Activated CD4-positive, alpha-beta T cell treated with anti-CD3 and anti-CD28 coated beads, Interleukin-10, Interleukin-2, amounts not matched to agents 100 ng/mL and 50 ng/mL, durations not matched to agents 16 hours and 8 hours (primary cell): ENCODE measurements at regions not wholly inside any gene's neighbourhood (a gene's known extent, or its start where the extent isn't known, plus 50 kb on each side); places are given as distances from the start of the nearest gene placed in this dataset.
"Not testable (repeated sequence)": the region's sequence is repeated elsewhere in the genome, so short reads cannot be mapped to it uniquely, and the experiment has no call there.

ENCODE experiments used
- DNase-seq: peaks from one replicate; pipeline ENCODE4 v3.0.0-alpha.2; 2020

DNA sequence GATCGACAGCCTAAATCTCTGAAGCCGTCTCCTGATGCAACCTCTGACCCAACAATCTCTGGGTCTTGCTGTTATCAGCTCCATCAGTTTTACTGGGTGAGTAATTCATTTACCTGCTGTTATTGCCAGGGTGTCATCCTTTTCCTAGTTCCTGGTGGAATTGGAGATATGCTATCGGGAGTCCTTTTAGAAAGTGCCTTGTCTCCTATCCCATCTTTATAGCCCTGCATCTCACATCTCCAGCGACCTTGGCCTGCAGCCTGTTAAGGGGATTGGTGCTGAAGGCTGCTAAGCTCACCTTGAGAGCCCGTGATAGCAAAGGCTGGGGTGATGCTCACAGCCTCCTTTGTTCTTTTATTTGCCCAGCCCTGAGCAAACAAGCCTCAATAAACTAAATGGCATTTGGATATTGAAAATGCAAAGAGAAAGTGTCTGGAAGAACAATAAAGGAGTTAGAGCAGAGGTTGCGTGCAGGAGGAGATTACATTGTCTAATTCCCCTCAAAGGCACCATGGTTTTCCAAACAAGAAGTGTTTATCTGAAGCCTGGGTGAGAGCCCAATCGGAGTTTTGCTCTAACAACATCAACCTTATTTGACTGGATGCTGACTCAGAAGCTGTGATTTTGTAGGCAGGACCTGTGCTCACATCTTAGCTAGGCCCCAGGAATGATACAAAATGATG lies 101.8 kb downstream of the RPLP1 start:
- DNase-seq, result no peak

DNA sequence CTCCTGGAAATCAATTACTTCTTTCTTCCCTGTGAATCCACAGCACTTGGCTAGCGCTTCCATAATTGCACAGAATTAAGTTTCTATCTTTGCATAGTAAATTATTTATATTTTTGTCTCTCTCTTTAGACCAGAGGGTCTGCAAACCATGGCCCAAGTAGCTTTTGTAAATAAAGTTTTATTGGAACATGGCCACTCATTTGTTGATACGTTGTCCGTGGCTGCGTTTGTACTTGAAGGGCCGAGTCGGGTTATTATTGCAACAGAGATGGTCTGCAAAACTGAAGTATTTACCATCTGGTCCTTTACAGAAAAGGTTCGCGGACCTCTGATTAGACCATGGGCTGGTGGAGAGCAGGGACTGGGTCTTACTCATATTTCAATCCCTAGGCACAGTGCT lies 102.5 kb downstream of the RPLP1 start:
- no peak for DNase-seq

DNA sequence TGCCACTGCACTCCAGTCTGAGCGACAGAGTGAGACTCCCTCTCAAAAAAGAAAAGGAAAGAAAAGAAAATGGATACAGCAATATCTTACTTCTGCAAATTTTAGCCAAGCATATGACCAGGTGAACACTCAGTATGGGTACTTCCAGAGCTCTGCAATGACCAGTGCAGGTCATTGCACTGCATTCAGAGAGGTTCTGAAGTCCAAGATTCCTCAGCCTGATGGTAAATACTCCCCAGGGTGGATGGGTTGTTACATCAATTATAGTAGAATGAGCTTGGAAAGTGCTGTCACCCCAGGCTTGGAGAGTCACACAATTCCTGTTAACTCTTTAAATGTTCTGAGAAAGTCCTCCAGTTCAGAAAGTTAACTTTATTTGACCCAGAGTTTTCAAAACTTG lies 103.7 kb downstream of the RPLP1 start:
- no peak for DNase-seq

DNA sequence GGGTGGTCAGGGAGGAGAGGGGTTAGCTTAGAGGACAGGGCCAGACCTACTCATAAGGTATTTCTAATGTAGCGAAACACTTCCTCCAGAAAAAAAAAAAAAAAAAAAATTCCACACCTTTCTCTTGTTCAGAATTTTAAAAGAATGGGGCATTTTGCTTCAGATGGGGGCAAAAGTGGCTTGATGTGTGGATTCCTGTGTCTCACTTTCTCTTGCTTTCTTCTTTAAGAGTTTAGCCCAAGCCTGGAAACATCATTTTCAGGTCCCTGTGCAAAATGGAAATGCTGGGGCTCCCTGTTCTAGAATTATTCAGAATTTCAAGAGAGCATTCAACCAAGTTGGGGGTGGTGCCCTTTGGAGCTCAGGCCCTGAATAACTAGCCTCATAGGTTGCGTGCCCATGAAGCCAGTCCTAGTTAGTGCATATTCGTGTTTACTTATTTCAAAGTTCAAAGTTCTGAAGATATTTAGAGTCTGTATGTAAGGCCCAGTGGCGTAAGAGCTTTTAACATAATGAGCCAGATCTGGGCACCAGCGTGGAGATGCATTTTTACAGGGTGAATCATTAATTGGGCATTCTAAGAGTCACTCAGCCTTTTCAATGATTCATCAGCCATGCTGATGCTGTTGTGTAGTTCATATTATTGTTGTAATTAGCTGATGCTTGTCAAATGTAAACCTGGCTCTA lies 104.5 kb downstream of the RPLP1 start:
- DNase-seq, result no peak

DNA sequence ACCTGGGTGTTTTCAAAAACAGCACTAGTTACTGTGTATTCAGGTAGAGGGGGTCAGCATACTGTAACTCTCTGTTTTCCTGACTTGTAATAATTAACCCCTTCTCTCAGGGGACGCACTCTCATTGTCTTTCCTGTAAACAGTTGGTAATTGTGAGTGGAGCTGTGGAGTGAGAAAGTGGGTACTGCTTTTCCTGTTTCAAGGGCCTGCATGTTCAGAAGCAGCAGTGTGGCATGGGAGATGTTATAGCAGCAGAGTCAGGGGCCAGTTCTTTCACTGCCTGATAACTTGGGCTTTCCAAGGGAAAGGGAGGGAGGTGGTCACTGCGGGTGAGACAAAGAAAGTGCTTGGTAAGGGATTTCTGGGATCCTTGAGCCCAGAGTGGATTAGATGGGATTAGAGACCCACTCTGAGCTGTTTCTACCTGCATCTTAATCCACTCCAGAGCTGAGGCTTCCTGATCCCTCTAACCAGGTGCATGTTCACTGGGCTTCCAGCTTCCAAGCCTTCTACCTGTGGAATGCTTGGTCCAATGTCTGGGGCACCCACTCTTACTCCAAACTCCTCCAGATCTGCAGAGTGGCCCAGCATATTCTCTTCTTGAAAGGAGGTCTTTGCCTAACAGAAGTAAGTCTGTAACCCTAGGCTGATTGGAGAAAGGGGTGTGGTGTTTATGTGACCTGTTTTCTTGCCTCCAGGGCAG lies 105.2 kb downstream of the RPLP1 start:
- no peak for DNase-seq

DNA sequence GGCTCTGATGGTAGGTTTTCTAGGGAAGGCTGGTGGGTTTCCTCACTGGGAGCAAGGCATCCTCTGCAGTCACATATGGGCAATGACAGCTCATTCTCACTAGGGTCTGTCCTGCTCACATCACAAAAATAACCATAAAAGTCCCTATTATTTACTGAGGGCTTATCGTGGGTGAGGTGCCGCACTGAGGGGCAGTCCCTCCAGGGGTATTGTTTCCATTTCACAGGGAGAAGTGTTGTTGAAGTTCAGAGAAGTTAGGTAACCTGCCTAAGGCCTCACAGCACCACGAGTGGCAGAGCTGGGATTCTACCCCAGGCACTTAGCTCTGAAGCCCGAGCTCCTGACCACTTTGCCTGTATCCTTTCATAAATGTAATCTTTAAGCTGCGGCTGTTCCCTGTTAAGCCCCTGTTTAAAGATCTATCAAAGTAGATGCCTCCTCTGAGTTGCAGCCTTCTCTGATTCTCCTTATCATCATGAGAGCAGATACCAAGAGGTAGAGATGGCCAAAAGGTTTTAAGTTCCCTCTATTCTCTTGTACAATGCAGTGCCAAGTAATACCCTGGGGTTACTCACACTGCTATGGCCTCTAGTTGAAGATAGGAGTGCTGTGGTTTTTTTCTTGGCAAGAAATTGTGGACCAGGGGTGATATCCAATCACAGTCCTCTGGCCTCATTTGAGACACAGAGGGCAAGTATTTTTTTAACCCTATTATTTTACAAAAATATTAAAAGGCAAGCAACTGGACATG lies 107.0 kb downstream of the RPLP1 start:
- DNase-seq, result no peak

DNA sequence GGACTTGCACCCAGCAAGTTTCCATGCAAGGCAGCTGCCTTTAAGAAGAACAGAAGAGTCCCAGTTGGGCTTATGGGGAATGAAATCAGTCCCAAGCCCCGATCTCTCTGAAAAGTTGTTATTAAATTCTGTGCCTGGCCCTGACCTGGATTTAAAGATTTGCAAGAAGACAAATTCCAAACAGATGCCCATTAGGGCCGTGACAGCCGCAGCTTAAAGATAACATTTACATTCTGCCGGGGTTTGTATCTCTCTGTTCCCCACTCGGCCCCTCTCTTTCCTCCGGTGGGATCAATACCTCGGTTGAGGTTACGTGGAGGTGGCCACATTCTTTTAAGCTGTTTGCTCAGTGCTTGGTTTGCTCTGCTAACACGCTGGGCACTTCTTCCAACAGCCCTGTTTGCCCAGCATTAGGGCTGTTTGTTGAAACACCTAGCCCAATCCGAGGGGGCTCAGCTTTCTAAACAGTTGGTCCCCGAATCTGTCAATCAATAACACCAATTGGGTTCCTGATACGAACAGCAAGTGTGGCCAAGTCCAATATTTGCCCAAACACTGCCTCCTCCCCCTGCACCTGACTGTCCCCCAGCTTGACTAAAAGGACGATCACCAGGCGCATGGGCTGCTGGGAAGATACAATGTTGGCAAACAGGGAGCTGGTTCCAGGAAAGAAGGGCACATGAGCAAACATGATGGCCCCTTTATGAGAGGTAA lies 108.6 kb downstream of the RPLP1 start:
- no peak for DNase-seq

DNA sequence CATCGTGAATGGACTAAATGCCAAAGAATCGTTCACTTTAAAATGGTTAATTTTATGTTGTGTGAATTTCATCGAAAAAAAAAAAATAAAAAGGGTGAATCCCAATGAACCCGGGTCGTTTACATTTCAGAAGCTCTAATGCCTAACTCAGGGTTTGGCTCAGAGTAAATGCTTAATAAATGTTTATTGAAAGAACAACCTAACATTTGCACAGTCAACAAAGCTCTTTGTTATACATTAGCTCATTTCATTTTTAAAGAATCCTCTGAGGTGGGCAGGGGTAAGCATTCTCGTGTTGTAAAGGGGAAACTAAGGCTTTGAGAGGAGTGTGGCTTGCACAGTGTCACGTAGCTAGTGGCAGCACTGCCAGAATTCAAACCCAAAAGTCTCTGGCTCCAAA lies 109.5 kb downstream of the RPLP1 start:
- no peak for DNase-seq

DNA sequence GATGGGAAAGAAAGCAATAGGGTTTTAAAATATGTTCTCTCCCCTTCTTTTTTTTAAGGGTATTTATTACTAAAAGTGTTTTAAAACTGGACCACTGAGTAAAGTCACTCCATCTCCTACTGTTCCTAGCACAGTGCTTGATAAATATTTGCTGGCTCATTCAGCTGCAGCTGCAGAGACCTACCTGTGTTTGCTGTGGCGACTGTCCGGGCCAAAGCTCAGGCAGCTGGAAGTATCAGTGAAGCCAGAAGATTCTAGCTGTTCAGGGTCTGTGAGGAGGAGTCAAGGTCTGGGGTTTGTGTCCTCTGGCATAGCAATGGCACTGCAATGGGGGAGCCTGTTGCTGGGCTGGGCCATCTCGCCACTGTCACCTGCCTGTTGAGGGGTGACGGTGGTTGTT lies 109.9 kb downstream of the RPLP1 start:
- no peak for DNase-seq

DNA sequence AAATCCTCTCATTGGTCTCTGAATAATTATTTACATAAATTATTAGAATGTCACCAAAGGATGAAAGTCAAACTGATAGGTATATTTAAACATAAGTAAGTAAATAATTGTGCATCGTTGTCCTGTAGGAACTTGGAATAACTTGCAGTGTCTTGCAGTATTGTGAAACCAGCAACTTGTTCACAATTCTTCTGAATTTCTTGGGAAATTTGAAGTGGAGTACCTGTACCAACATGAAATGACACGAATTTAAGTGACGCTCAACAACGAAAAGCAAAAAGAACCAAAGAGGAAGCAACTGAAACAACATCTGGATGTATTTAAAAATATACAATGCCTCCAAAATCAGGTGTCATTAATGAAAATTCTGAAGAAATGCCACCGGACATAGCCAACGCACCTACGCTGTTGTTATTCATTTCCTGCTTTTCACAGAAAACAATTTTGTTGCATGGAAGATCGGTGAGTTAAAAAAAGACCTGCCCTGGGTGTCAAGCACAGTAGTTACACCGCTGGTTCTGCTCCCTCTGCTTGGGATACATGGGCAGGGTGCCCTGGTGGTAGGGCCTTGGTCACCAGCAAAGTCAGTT lies 112.5 kb downstream of the RPLP1 start:
- DNase-seq, result no peak

DNA sequence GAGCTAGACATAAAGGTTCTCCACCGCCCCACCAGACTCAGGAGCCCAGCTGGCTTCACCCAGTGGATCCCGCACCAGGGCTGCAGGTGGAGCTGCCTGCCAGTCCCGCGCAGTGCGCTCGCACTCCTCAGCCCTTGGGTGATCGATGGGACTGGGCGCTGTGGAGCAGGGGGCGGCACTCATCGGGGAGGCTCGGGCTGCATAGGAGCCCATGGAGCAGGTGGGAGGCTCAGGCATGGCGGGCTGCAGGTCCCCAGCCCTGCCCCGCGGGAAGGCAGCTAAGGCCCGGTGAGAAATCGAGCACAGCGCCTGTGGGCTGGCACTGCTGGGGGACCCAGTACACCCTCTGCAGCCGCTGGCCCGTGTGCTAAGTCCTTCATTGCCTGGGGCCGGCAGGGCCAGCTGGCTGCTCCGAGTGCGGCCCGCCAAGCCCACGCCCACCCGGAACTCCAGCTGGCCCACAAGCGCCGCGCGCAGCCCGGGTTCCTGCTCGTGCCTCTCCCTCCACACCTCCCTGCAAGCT lies 114.7 kb downstream of the RPLP1 start:
- DNase-seq, result not testable (repeated sequence)

DNA sequence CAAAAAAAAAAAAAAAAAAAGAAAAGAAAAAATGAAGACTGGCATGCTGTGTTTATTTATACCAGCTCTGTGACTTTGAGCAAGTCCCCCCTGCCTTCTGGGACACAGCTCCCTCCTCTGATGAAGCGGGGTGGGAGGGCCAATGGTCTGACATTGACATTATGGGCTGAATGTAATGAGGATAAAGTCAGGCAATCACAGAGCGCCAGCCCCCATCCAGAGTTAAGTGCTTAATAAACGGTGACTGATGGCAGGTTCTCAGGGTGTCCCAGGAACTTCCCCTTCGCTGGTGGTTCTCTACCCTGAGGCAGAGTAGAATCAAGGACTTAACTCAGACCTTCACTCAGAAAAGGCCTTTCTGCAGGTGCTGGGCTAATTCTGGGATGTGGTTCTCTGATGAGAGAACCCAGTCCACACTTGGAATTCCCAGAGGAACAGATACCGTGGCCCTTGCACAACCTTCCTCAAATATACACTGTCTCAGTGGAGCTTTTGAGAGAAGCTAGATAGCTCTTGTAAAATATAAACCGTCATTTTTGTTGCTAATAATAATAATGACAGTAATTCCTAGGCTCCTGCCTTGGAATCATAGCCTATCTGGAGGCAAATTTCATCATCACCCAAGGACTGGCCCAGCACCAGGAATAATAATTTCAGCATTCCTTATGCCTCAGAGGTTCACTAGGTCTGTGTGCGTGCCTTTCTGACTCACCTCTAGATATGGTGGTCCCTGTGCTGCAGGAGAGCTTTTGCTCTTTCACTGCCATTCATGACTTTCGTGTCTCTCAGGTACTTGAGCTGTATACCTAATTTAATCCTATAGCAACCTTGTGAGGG lies 115.8 kb downstream of the RPLP1 start:
- no peak for DNase-seq

DNA sequence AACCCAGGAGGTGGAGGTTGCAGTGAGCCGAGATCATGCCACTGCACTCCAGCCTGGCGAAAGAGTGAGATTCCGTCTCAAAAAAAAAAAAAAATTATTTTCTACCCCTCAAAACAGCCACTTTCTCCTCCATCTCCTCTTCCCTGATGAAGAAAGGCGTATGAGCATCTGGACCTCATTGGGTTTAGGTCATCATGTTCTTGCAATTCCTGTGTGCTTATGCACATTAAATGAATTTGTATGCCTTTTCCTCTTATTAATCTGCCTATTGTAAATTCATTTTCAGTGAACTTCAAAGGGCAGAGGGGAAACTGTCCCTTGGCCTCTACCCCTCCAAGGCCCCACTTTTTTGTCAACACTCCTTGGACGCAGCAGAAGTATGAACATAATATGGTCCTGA lies 117.8 kb downstream of the RPLP1 start:
- DNase-seq, result no peak

DNA sequence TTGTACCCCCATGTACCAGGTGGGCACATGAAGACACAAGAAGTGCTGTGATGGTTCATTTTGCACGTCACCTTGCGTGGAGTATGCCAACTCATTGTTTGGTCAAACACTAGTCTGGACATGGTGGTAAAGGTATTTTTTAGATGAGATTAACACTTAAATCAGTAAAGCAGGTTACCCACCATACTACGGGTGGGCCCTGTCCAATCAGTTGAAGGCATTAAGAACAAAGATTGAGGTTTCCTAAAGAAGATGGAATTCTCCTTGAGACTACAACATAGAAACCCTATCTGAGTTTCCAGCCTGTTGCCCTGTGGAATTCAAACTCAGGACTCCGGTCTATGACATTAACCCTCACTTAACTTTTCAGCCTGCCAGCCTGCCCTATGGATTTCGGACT lies 118.4 kb downstream of the RPLP1 start:
- DNase-seq, result no peak

DNA sequence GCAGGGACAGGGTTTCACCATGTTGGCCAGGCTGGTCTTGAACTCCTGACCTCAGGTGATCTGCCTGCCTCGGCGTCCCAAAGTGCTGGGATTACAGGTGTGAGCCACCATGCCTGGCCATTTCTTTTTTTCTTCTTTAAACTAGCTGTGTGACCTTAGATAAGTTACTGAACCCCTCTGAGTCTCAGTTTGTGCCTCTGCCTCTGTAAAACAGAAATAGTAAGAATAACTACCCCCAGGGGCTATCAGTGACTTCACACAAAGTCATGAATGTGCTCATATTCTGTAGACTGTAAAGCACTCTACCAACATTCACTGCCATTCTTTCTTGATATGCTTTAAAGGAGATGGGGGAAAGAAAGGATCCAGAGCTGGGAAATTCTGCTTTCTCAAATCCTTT lies 120.7 kb downstream of the RPLP1 start:
- DNase-seq, result not testable (repeated sequence)

DNA sequence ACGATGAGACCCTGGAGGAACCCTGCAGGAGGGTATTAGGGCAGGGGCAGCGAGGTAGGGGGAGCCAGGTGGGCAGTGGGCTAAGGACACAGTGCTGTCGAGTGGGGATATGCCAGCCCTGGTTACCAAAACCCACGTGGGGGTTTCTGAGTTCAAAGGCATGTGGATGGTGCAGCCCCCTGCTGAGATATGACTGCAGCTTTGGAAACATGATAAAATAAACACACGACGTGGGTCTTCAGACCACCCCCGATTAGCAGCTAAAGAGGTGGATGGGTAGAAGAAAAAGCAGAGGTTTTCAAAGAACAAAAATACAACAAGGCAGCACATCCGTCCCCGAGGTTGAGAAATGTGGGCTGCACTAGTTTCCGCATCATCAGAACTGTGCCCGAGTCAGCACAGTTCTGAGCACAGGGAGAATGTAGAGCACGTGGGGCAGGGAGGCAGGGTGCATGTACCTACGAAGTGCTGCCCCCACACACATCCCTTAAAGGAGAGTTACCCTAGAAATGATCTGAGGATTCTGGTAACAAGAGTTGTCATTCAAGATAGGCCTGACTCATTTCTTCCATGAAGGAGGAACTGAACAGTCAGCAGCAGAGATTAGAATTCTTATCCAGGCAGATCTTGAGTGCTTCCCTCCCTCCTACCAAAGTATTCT lies 121.3 kb downstream of the RPLP1 start:
- DNase-seq, result peak; percentile 80

DNA sequence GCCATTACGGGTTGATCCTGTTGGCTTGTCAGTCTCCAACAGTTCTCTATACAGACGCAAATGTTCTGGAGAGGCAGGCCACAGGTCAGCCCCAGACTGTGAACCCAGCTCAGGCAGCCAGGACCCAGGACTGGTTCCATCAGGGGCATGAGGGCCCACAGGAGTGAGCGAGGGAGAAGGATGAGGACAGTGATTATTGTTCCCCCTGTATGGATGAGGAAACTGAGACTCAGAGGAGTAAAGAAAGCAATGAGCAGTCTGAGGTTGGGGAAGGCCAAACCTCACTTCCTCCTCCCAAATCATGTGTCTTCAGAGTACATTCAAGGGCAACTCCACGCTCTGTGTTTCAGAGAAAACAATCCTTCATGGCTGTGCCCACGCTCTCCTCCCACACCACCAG lies 121.9 kb downstream of the RPLP1 start:
- DNase-seq, result peak; percentile 16

DNA sequence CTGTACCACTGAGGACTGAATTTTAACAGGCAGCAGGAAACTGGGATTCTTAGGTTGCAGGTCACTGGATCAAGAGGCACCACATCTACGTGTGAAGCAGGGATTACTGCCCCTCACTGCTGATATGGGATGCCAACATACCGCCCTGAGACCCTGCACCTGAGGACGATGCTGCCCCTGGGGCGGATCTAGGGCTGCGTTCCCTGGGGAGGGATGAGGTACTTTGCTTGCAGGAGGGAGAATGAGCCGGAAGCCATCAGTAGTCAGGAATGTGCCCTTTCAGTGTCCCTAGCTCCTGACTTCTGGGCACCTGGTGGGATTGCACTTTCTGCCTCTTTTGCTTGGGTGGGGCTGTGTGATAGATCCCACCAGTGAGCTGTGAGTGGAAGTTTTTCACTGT lies 122.8 kb downstream of the RPLP1 start:
- no peak for DNase-seq

DNA sequence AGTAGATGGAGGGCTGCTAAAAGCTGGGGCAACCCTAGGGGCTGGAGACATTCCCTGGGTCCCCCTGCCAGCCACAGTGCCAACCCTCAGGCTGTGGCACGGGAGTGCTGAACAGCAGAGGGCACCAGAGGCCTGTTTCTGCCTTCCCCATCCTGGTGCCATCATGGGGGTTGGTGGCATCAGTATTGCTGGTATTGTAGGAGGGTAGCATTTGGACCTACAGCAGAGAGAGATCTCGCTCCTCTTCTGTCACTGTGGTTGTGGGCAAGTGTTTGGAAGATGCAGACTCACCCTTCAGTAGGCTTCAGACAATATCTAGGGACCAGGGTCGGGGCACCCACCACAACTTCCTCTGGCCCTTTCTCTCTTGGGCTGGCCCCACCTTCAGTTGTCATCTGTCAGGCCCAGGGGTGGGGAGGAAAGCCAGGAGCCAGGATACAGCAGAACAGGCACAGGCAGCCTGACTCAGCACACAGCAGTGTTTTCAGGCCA lies 123.5 kb downstream of the RPLP1 start:
- peak; percentile 80 for DNase-seq

DNA sequence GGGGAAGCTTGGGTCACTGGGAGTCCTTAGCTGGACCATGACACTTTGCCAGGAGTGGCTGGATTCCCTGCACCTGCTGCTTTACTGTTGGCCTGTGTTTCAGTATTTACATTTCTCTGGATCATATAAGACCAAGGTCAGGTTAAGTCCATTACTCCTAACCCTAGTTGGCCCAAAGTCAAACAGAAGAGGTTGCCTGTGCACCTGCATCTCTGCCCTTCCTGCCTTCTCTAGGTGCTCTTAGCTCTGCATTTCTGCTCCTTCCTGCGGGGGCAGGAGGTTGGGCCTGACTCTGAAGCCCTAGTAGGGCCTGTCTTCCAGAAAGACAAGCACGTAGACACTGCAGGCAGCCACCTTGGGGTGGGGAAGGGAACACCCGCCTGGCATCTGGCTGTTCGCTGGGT lies 124.3 kb downstream of the RPLP1 start:
- DNase-seq, result no peak
